ENCODE measurements at regions not wholly inside any gene's neighbourhood (a gene's known extent, or its start where the extent isn't known, plus 50 kb on each side); places are given as distances from the start of the nearest gene placed in this dataset.

DNA sequence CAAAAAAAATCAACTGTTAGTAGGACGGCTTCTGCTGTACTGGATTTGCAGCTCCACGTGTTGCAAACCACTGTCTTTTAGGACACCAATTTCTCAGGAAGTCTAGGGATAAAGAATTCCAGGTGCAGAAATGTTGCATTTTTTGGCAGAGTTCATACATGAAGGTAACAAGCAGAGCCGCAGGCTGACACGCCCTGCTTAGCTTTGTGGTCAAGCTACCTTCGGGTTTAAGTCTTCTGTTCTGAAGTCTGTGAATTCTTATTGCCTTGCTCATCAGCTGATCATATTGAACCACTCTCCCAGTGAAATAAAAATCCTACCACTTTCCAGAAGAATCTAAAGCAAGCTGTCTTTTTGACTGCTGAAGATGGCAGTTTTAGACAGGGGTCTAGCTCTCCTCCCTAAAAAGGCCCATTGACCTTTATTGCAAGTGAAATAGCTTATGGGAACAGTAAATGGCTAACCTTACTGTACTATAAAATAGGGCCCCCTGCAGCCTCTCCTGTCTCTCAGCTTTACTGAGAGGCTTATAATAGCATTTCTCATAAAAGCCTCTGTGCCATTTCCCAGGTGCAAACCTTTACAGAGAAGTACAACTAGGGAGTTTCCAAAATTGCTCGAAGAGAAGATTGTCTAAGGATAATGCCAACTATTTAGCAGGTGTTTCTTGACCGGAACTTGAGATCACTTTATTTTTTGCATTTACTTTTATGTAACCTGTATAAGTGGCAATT, 262.2 kb upstream of the IL12A start:
- Mint-ChIP-seq H3K4me1 (peaks cover 7% of the 10 kb centered on the region), H3K4me3 (no peak overlapping the region), H3K27ac (no peak overlapping the region), H3K36me3 (ENCODE audit: low read depth) (no peaks in the 10 kb centered on the region), H3K9me3 (no peaks in the 10 kb centered on the region), H3K27me3 (ENCODE audit: insufficient read depth) (peaks cover 8% of the 10 kb centered on the region)
- Histone ChIP-seq H3K4me1 (ENCODE audit: control insufficient read depth, insufficient read depth, low read length) (peaks cover under 1% of the 10 kb centered on the region), H3K27me3 (ENCODE audit: control insufficient read depth, insufficient read depth, low read length, poor library complexity, severe bottlenecking) (no peaks in the 10 kb centered on the region), H3K9me3 (ENCODE audit: control insufficient read depth, low read length) (no peaks in the 10 kb centered on the region), H3K27ac (ENCODE audit: low read depth, low read length) (no peak overlapping the region), H3K36me3 (ENCODE audit: control insufficient read depth, insufficient read depth, low read length) (no peaks in the 10 kb centered on the region), H3K9ac (ENCODE audit: extremely low read depth, low read length, poor library complexity, severe bottlenecking) (no peak overlapping the region), H3K4me3 (ENCODE audit: low read length) (no peak overlapping the region)
- TF ChIP-seq, protein P1, sequence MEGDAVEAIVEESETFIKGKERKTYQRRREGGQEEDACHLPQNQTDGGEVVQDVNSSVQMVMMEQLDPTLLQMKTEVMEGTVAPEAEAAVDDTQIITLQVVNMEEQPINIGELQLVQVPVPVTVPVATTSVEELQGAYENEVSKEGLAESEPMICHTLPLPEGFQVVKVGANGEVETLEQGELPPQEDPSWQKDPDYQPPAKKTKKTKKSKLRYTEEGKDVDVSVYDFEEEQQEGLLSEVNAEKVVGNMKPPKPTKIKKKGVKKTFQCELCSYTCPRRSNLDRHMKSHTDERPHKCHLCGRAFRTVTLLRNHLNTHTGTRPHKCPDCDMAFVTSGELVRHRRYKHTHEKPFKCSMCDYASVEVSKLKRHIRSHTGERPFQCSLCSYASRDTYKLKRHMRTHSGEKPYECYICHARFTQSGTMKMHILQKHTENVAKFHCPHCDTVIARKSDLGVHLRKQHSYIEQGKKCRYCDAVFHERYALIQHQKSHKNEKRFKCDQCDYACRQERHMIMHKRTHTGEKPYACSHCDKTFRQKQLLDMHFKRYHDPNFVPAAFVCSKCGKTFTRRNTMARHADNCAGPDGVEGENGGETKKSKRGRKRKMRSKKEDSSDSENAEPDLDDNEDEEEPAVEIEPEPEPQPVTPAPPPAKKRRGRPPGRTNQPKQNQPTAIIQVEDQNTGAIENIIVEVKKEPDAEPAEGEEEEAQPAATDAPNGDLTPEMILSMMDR (conservative IDR thresholded peaks at IDR 0.05) = no peak
- DNase-seq = no peak
- WGBS, 2 experiments (ENCODE audit: insufficient coverage in 1 of 2, insufficient read length in 1 of 2) = 83 to 93% methylated on average over 6 to 7 of the region's 7 CpGs

DNA sequence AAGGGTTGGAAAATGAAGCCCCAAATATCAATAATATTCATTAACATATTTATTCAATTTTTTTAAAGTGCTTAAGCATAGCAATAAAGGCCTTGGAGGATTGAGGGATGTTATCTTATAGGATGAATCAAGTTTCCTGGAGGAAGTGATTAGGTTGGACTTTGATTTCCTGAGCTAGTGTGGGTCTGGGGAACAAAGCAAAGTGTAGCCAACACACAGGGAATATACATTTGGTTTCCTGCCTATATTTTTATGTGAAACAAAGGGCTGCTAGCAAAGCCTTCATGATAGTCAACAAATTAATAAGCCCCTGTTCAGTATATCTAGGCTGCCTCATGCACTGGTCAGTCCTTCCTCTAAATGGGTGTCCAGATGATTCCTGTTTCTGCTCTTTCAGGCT, 261.1 kb upstream of the IL12A start:
- no peaks in the 10 kb centered on the region for H3K9me3 ChIP-seq (ENCODE audit: control insufficient read depth, low read length)
- H3K4me1 Mint-ChIP-seq = peaks cover 13% of the 10 kb centered on the region
- no peak overlapping the region for H3K4me3 ChIP-seq (ENCODE audit: low read length)
- H3K27ac Mint-ChIP-seq = no peak overlapping the region
- H3K9ac ChIP-seq (ENCODE audit: extremely low read depth, low read length, poor library complexity, severe bottlenecking) = no peak overlapping the region
- TF ChIP-seq, protein P1 (conservative IDR thresholded peaks at IDR 0.05) = no peak
- no peaks in the 10 kb centered on the region for H3K9me3 Mint-ChIP-seq
- H3K36me3 Mint-ChIP-seq (ENCODE audit: low read depth) = no peaks in the 10 kb centered on the region
- no peak overlapping the region for H3K4me3 Mint-ChIP-seq
- no peaks in the 10 kb centered on the region for H3K36me3 ChIP-seq (ENCODE audit: control insufficient read depth, insufficient read depth, low read length)
- no peak overlapping the region for H3K27ac ChIP-seq (ENCODE audit: low read depth, low read length)
- H3K4me1 ChIP-seq (ENCODE audit: control insufficient read depth, insufficient read depth, low read length) = peaks cover 4% of the 10 kb centered on the region
- no peaks in the 10 kb centered on the region for H3K27me3 ChIP-seq (ENCODE audit: control insufficient read depth, insufficient read depth, low read length, poor library complexity, severe bottlenecking)
- H3K27me3 Mint-ChIP-seq (ENCODE audit: insufficient read depth) = peaks cover under 1% of the 10 kb centered on the region
- DNase-seq = no peak

DNA sequence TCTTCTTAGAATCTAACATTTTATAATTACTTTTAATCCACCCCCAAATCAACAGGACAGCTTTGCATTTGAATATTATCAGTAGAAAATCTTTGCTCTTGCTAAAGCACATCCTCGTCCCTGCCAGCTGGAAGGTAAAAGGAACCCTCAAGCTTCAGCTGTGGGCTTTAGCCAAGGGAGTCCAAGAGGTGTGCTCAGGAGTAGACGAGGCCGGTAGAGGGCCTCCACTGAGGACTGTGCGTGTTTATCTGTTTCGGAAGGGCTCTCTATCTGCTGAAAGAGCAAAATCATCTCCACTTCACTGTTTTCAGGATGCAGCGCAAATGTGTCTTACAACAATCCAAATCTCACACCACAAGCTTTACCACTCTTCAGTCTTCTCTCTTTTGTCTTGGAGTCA, 257.4 kb upstream of the IL12A start:
- no peak overlapping the region for H3K9ac ChIP-seq (ENCODE audit: extremely low read depth, low read length, poor library complexity, severe bottlenecking)
- H3K27ac ChIP-seq (ENCODE audit: low read depth, low read length) = no peak overlapping the region
- no peaks in the 10 kb centered on the region for H3K27me3 ChIP-seq (ENCODE audit: control insufficient read depth, insufficient read depth, low read length, poor library complexity, severe bottlenecking)
- Mint-ChIP-seq H3K4me1 (peaks cover 24% of the 10 kb centered on the region), H3K27ac (no peak overlapping the region), H3K9me3 (no peaks in the 10 kb centered on the region), H3K27me3 (ENCODE audit: insufficient read depth) (no peaks in the 10 kb centered on the region), H3K36me3 (ENCODE audit: low read depth) (no peaks in the 10 kb centered on the region), H3K4me3 (no peak overlapping the region)
- H3K9me3 ChIP-seq (ENCODE audit: control insufficient read depth, low read length) = no peaks in the 10 kb centered on the region
- DNase-seq = no peak
- no peaks in the 10 kb centered on the region for H3K36me3 ChIP-seq (ENCODE audit: control insufficient read depth, insufficient read depth, low read length)
- WGBS, 2 experiments (ENCODE audit: insufficient coverage in 1 of 2, insufficient read length in 1 of 2) = 75 to 84% methylated on average over 5 to 6 of the region's 6 CpGs
- TF ChIP-seq, protein P1 (conservative IDR thresholded peaks at IDR 0.05) = no peak
- H3K4me3 ChIP-seq (ENCODE audit: low read length) = no peak overlapping the region
- H3K4me1 ChIP-seq (ENCODE audit: control insufficient read depth, insufficient read depth, low read length) = peaks cover 4% of the 10 kb centered on the region

Measured in endodermal cell (in vitro differentiated cells).